ENCODE measurements at regions not wholly inside any gene's neighbourhood (a gene's known extent, or its start where the extent isn't known, plus 50 kb on each side); places are given as distances from the start of the nearest gene placed in this dataset.

- no peak for DNase-seq (ENCODE audit: low spot score)
- H3K36me3 Mint-ChIP-seq (ENCODE audit: low read depth, unreplicated experiment), result no peaks in the 10 kb centered on the region
- H3K27ac Mint-ChIP-seq (ENCODE audit: unreplicated experiment), result no peak overlapping the region
- TF ChIP-seq, protein P1, sequence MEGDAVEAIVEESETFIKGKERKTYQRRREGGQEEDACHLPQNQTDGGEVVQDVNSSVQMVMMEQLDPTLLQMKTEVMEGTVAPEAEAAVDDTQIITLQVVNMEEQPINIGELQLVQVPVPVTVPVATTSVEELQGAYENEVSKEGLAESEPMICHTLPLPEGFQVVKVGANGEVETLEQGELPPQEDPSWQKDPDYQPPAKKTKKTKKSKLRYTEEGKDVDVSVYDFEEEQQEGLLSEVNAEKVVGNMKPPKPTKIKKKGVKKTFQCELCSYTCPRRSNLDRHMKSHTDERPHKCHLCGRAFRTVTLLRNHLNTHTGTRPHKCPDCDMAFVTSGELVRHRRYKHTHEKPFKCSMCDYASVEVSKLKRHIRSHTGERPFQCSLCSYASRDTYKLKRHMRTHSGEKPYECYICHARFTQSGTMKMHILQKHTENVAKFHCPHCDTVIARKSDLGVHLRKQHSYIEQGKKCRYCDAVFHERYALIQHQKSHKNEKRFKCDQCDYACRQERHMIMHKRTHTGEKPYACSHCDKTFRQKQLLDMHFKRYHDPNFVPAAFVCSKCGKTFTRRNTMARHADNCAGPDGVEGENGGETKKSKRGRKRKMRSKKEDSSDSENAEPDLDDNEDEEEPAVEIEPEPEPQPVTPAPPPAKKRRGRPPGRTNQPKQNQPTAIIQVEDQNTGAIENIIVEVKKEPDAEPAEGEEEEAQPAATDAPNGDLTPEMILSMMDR (IDR thresholded peaks at IDR 0.05; ENCODE audit: unreplicated experiment), result no peak
- H3K4me3 Mint-ChIP-seq (ENCODE audit: unreplicated experiment), result no peak overlapping the region
- H3K27me3 Mint-ChIP-seq (ENCODE audit: unreplicated experiment), result no peaks in the 10 kb centered on the region
- peaks cover 2% of the 10 kb centered on the region for H3K4me1 Mint-ChIP-seq (ENCODE audit: unreplicated experiment)
- H3K9me3 Mint-ChIP-seq (ENCODE audit: unreplicated experiment), result peaks cover 6% of the 10 kb centered on the region
These were observed 277.4 kb downstream of the ETS1 start for GRCh38 chr11:128310005-128310404.

DNA sequence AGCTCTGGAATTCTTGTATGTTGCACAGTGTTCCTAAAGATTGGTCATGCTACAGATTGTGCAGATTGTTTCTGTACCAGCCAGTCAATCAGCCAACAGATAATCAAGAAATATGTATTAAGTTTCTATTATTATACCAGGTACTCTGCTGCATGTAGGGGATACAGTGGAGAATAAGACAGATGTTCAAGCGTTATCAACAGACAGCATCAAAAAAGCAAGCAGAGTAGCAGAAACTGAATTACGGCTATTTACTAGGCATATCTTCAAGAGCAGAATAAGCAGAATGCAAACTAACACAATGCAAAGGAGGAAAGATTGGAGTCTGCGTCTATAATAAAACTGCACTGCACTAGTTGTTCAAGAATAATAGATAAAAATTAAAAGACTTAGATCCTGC lies 278.6 kb downstream of the ETS1 start:
- no peak for DNase-seq (ENCODE audit: low spot score)
- no peaks in the 10 kb centered on the region for H3K27me3 Mint-ChIP-seq (ENCODE audit: unreplicated experiment)
- no peaks in the 10 kb centered on the region for H3K36me3 Mint-ChIP-seq (ENCODE audit: low read depth, unreplicated experiment)
- peaks cover 2% of the 10 kb centered on the region for H3K4me1 Mint-ChIP-seq (ENCODE audit: unreplicated experiment)
- H3K27ac Mint-ChIP-seq (ENCODE audit: unreplicated experiment), result no peak overlapping the region
- TF ChIP-seq, protein P1 (IDR thresholded peaks at IDR 0.05; ENCODE audit: unreplicated experiment), result no peak
- H3K9me3 Mint-ChIP-seq (ENCODE audit: unreplicated experiment), result no peaks in the 10 kb centered on the region
- no peak overlapping the region for H3K4me3 Mint-ChIP-seq (ENCODE audit: unreplicated experiment)

- no peak overlapping the region for H3K27ac Mint-ChIP-seq (ENCODE audit: unreplicated experiment)
- peaks cover 2% of the 10 kb centered on the region for H3K4me1 Mint-ChIP-seq (ENCODE audit: unreplicated experiment)
- no peaks in the 10 kb centered on the region for H3K9me3 Mint-ChIP-seq (ENCODE audit: unreplicated experiment)
- no peaks in the 10 kb centered on the region for H3K27me3 Mint-ChIP-seq (ENCODE audit: unreplicated experiment)
- no peaks in the 10 kb centered on the region for H3K36me3 Mint-ChIP-seq (ENCODE audit: low read depth, unreplicated experiment)
- no peak overlapping the region for H3K4me3 Mint-ChIP-seq (ENCODE audit: unreplicated experiment)
- TF ChIP-seq, protein P1 (IDR thresholded peaks at IDR 0.05; ENCODE audit: unreplicated experiment), result no peak
- no peak for DNase-seq (ENCODE audit: low spot score)
These were observed 281.8 kb downstream of the ETS1 start for GRCh38 chr11:128305588-128305987.

GRCh38 chr11:128304666-128305485 lies 282.5 kb downstream of the ETS1 start:
- DNase-seq (ENCODE audit: low spot score), result no peak
- Mint-ChIP-seq H3K4me1 (ENCODE audit: unreplicated experiment) (peaks cover 2% of the 10 kb centered on the region), H3K4me3 (ENCODE audit: unreplicated experiment) (no peak overlapping the region), H3K9me3 (ENCODE audit: unreplicated experiment) (no peaks in the 10 kb centered on the region), H3K27ac (ENCODE audit: unreplicated experiment) (no peak overlapping the region), H3K36me3 (ENCODE audit: low read depth, unreplicated experiment) (no peaks in the 10 kb centered on the region), H3K27me3 (ENCODE audit: unreplicated experiment) (no peaks in the 10 kb centered on the region)
- TF ChIP-seq, protein P1 (IDR thresholded peaks at IDR 0.05; ENCODE audit: unreplicated experiment), result no peak

GRCh38 chr11:128304116-128304515 lies 283.2 kb downstream of the ETS1 start:
- TF ChIP-seq, protein P1 (IDR thresholded peaks at IDR 0.05; ENCODE audit: unreplicated experiment), result no peak
- Mint-ChIP-seq H3K4me1 (ENCODE audit: unreplicated experiment) (peaks cover 2% of the 10 kb centered on the region), H3K27me3 (ENCODE audit: unreplicated experiment) (no peaks in the 10 kb centered on the region)

More at GRCh38 chr11:128304116-128304515, 283.2 kb downstream of the ETS1 start:
- DNase-seq (ENCODE audit: low spot score), result no peak
- Mint-ChIP-seq H3K4me3 (ENCODE audit: unreplicated experiment) (no peak overlapping the region), H3K36me3 (ENCODE audit: low read depth, unreplicated experiment) (no peaks in the 10 kb centered on the region), H3K9me3 (ENCODE audit: unreplicated experiment) (no peaks in the 10 kb centered on the region), H3K27ac (ENCODE audit: unreplicated experiment) (no peak overlapping the region)
